ENCODE measurements at regions not wholly inside any gene's neighbourhood (a gene's known extent, or its start where the extent isn't known, plus 50 kb on each side); places are given as distances from the start of the nearest gene placed in this dataset.

- Histone ChIP-seq H3K36me3 (no peaks in the 10 kb centered on the region), H3K27ac (no peak overlapping the region; the same call in 1 of the 2 replicates), H3K4me3 (ENCODE audit: low read depth, low read length) (no peak overlapping the region), H3K9me3 (ENCODE audit: severe bottlenecking) (no peaks in the 10 kb centered on the region), H3K27me3 (ENCODE audit: insufficient read depth, low read depth, severe bottlenecking) (no peaks in the 10 kb centered on the region)
- TF ChIP-seq, protein P1, sequence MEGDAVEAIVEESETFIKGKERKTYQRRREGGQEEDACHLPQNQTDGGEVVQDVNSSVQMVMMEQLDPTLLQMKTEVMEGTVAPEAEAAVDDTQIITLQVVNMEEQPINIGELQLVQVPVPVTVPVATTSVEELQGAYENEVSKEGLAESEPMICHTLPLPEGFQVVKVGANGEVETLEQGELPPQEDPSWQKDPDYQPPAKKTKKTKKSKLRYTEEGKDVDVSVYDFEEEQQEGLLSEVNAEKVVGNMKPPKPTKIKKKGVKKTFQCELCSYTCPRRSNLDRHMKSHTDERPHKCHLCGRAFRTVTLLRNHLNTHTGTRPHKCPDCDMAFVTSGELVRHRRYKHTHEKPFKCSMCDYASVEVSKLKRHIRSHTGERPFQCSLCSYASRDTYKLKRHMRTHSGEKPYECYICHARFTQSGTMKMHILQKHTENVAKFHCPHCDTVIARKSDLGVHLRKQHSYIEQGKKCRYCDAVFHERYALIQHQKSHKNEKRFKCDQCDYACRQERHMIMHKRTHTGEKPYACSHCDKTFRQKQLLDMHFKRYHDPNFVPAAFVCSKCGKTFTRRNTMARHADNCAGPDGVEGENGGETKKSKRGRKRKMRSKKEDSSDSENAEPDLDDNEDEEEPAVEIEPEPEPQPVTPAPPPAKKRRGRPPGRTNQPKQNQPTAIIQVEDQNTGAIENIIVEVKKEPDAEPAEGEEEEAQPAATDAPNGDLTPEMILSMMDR (IDR thresholded peaks at IDR 0.05; ENCODE audit: low read depth, low read length): no peak
- no peak for DNase-seq
These were observed 653.2 kb downstream of the HS3ST4 start for GRCh38 chr16:26344976-26345375.

GRCh38 chr16:26345966-26346365, 654.2 kb downstream of the HS3ST4 start:
- Histone ChIP-seq H3K9me3 (ENCODE audit: severe bottlenecking) (no peaks in the 10 kb centered on the region), H3K4me3 (ENCODE audit: low read depth, low read length) (no peak overlapping the region), H3K27ac (no peak overlapping the region), H3K27me3 (ENCODE audit: insufficient read depth, low read depth, severe bottlenecking) (no peaks in the 10 kb centered on the region), H3K36me3 (no peaks in the 10 kb centered on the region)
- no peak for DNase-seq
- TF ChIP-seq, protein P1 (IDR thresholded peaks at IDR 0.05; ENCODE audit: low read depth, low read length): no peak

DNA sequence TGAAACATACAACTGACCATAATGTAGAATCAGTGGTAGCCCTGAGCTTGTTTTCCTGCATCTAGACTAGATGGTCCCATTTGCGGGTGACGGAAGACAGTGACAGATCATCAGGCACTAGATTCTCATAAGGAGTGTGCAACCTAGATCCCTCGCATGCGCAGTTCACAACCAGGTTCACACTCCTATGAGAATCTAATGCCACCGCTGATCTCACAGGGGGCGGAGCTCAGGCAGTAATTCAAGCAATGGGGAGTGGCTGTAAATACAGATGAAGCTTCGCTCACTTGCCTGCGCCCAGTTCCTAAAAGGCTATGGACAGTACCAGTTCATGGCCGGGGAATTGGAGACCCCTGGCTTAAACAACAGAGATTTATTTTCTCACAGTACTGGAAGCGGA, 656.3 kb downstream of the HS3ST4 start:
- Histone ChIP-seq H3K27ac (no peak overlapping the region), H3K27me3 (ENCODE audit: insufficient read depth, low read depth, severe bottlenecking) (no peaks in the 10 kb centered on the region), H3K9me3 (ENCODE audit: severe bottlenecking) (no peaks in the 10 kb centered on the region), H3K4me3 (ENCODE audit: low read depth, low read length) (no peak overlapping the region), H3K36me3 (no peaks in the 10 kb centered on the region)
- TF ChIP-seq, protein P1 (IDR thresholded peaks at IDR 0.05; ENCODE audit: low read depth, low read length): no peak
- DNase-seq: no peak

GRCh38 chr16:26360867-26361266, 669.1 kb downstream of the HS3ST4 start:
- Histone ChIP-seq H3K9me3 (ENCODE audit: severe bottlenecking) (no peaks in the 10 kb centered on the region), H3K27me3 (ENCODE audit: insufficient read depth, low read depth, severe bottlenecking) (no peaks in the 10 kb centered on the region), H3K4me3 (ENCODE audit: low read depth, low read length) (no peak overlapping the region), H3K36me3 (no peaks in the 10 kb centered on the region), H3K27ac (no peak overlapping the region)
- DNase-seq: no peak
- TF ChIP-seq, protein P1 (IDR thresholded peaks at IDR 0.05; ENCODE audit: low read depth, low read length): no peak

DNA sequence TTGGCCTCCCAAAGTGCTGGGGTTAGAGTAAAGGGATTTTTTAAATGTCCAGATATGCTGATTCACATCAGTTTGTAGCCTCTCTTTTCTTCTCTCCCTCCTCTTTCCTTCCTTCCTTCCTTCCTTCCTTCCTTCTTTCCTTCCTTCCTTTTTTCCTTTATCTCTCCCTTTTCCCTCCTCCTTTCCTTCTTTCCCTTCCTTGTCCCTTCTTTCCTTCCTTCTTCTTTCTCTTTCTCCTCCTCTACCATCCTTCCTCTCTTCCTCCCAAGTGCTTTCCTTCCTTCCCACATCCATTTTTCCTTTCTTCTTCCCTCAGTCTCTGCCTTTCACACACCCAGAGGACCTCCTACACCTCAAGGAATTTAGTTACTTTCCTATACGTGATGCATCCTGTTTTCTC, 671.8 kb downstream of the HS3ST4 start:
- TF ChIP-seq, protein P1 (IDR thresholded peaks at IDR 0.05; ENCODE audit: low read depth, low read length): no peak
- Histone ChIP-seq H3K9me3 (ENCODE audit: severe bottlenecking) (no peaks in the 10 kb centered on the region), H3K27me3 (ENCODE audit: insufficient read depth, low read depth, severe bottlenecking) (no peaks in the 10 kb centered on the region)

GRCh38 chr16:26365161-26365940, 673.6 kb downstream of the HS3ST4 start:
- DNase-seq: no peak

More for the DNA sequence above, 671.8 kb downstream of the HS3ST4 start:
- Histone ChIP-seq H3K36me3 (no peaks in the 10 kb centered on the region), H3K4me3 (ENCODE audit: low read depth, low read length) (no peak overlapping the region), H3K27ac (no peak overlapping the region)
- no peak for DNase-seq

More at GRCh38 chr16:26365161-26365940, 673.6 kb downstream of the HS3ST4 start:
- H3K9me3 ChIP-seq (ENCODE audit: severe bottlenecking): no peaks in the 10 kb centered on the region
- no peak overlapping the region for H3K27ac ChIP-seq
- H3K27me3 ChIP-seq (ENCODE audit: insufficient read depth, low read depth, severe bottlenecking): no peaks in the 10 kb centered on the region
- H3K36me3 ChIP-seq: no peaks in the 10 kb centered on the region
- H3K4me3 ChIP-seq (ENCODE audit: low read depth, low read length): no peak overlapping the region
- TF ChIP-seq, protein P1 (IDR thresholded peaks at IDR 0.05; ENCODE audit: low read depth, low read length): no peak

Measured in WERI-Rb-1 (cell line).